ENCODE measurements at regions not wholly inside any gene's neighbourhood (a gene's known extent, or its start where the extent isn't known, plus 50 kb on each side); places are given as distances from the start of the nearest gene placed in this dataset.

DNA sequence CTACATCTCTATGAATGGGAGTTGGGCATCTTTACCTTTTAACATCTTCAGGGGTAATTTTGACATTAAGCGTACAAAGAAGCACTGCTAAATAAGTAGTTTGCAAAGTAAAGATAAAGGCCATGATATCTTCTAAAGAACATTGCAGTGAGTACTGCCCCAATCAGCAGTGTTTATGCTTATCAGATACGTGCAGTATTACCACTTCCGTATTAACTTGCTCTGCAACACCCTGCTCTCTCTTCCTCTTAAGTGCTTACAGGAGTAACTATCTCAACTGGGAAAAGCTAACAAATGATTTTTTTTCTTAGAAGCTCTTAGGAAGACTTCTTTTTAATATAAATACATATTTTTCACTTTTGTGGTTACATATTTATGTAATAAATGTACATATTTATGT is 793.7 kb upstream of the SLC10A2 start:
- H3K9me3 Mint-ChIP-seq (ENCODE audit: unreplicated experiment) = no peaks in the 10 kb centered on the region
- TF ChIP-seq, protein P1, sequence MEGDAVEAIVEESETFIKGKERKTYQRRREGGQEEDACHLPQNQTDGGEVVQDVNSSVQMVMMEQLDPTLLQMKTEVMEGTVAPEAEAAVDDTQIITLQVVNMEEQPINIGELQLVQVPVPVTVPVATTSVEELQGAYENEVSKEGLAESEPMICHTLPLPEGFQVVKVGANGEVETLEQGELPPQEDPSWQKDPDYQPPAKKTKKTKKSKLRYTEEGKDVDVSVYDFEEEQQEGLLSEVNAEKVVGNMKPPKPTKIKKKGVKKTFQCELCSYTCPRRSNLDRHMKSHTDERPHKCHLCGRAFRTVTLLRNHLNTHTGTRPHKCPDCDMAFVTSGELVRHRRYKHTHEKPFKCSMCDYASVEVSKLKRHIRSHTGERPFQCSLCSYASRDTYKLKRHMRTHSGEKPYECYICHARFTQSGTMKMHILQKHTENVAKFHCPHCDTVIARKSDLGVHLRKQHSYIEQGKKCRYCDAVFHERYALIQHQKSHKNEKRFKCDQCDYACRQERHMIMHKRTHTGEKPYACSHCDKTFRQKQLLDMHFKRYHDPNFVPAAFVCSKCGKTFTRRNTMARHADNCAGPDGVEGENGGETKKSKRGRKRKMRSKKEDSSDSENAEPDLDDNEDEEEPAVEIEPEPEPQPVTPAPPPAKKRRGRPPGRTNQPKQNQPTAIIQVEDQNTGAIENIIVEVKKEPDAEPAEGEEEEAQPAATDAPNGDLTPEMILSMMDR (IDR thresholded peaks at IDR 0.05; ENCODE audit: partially characterized antibody, unreplicated experiment) = no peak
- H3K27ac Mint-ChIP-seq (ENCODE audit: unreplicated experiment) = no peak overlapping the region
- no peaks in the 10 kb centered on the region for H3K36me3 Mint-ChIP-seq (ENCODE audit: unreplicated experiment)
- no peak overlapping the region for H3K4me3 Mint-ChIP-seq (ENCODE audit: unreplicated experiment)
- no peaks in the 10 kb centered on the region for H3K4me1 Mint-ChIP-seq (ENCODE audit: low read depth, unreplicated experiment)
- no peaks in the 10 kb centered on the region for H3K27me3 Mint-ChIP-seq (ENCODE audit: unreplicated experiment)
- no peak for DNase-seq

GRCh38 chr13:103852036-103852435 is 785.8 kb upstream of the SLC10A2 start:
- H3K4me3 Mint-ChIP-seq (ENCODE audit: unreplicated experiment) = no peak overlapping the region
- no peaks in the 10 kb centered on the region for H3K27me3 Mint-ChIP-seq (ENCODE audit: unreplicated experiment)
- DNase-seq = peak; percentile 45
- TF ChIP-seq, protein P1 (IDR thresholded peaks at IDR 0.05; ENCODE audit: partially characterized antibody, unreplicated experiment) = no peak
- H3K9me3 Mint-ChIP-seq (ENCODE audit: unreplicated experiment) = peaks cover 9% of the 10 kb centered on the region
- H3K4me1 Mint-ChIP-seq (ENCODE audit: low read depth, unreplicated experiment) = peaks cover 16% of the 10 kb centered on the region
- peak overlapping the region; percentile 94 for H3K27ac Mint-ChIP-seq (ENCODE audit: unreplicated experiment)
- peaks cover 6% of the 10 kb centered on the region for H3K36me3 Mint-ChIP-seq (ENCODE audit: unreplicated experiment)

DNA sequence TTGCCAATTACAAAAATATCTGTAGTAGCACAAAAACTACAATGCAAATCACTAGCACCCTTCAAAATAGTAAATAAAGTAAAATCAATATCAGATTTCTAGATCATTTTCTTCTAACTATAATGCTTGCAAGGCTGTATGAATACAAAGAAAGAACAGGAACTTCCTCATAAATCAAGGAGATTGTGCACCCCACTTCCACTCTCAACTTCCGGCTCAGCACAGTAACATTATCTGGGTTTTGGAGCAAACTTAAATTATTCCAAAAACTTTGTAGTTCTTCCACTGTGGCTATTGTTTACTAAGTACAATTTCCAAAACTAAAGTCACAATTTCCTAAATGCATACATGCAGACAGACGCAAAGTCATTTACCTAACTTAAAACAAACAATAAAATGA is 778.3 kb upstream of the SLC10A2 start:
- H3K4me3 Mint-ChIP-seq (ENCODE audit: unreplicated experiment) = no peak overlapping the region
- TF ChIP-seq, protein P1 (IDR thresholded peaks at IDR 0.05; ENCODE audit: partially characterized antibody, unreplicated experiment) = no peak
- no peak overlapping the region for H3K27ac Mint-ChIP-seq (ENCODE audit: unreplicated experiment)

GRCh38 chr13:103839460-103839859 is 773.2 kb upstream of the SLC10A2 start:
- Mint-ChIP-seq H3K4me3 (ENCODE audit: unreplicated experiment) (peak overlapping the region; percentile 33), H3K4me1 (ENCODE audit: low read depth, unreplicated experiment) (peaks cover 31% of the 10 kb centered on the region), H3K9me3 (ENCODE audit: unreplicated experiment) (peaks cover 7% of the 10 kb centered on the region), H3K36me3 (ENCODE audit: unreplicated experiment) (no peaks in the 10 kb centered on the region), H3K27ac (ENCODE audit: unreplicated experiment) (peak overlapping the region; percentile 80), H3K27me3 (ENCODE audit: unreplicated experiment) (peaks cover 4% of the 10 kb centered on the region)
- TF ChIP-seq, protein P1 (IDR thresholded peaks at IDR 0.05; ENCODE audit: partially characterized antibody, unreplicated experiment) = no peak
- DNase-seq = no peak

More for the DNA sequence above, 778.3 kb upstream of the SLC10A2 start:
- no peaks in the 10 kb centered on the region for H3K36me3 Mint-ChIP-seq (ENCODE audit: unreplicated experiment)
- H3K4me1 Mint-ChIP-seq (ENCODE audit: low read depth, unreplicated experiment) = peaks cover 20% of the 10 kb centered on the region
- H3K27me3 Mint-ChIP-seq (ENCODE audit: unreplicated experiment) = peaks cover 3% of the 10 kb centered on the region
- peaks cover 3% of the 10 kb centered on the region for H3K9me3 Mint-ChIP-seq (ENCODE audit: unreplicated experiment)
- no peak for DNase-seq

DNA sequence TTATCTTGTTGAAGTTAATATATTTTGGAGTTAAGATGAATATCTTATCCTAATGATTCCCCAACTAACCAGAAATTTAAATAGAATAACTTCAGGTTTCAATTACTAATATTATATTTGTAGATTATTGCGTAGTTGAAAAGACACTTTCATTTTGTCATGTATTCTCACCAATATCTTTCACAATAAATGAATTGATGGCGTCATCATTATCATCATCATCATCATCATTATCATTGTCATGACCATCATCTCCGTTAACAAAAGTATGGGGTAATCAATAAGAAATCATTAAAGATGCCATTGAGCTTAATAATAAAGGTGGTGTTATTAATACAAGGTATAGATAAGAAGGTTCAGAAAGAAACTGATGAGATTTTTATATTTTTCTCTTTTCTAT is 768.8 kb upstream of the SLC10A2 start:
- Mint-ChIP-seq H3K36me3 (ENCODE audit: unreplicated experiment) (peaks cover 16% of the 10 kb centered on the region), H3K27ac (ENCODE audit: unreplicated experiment) (no peak overlapping the region), H3K4me1 (ENCODE audit: low read depth, unreplicated experiment) (peaks cover 18% of the 10 kb centered on the region), H3K9me3 (ENCODE audit: unreplicated experiment) (peaks cover 17% of the 10 kb centered on the region), H3K4me3 (ENCODE audit: unreplicated experiment) (no peak overlapping the region), H3K27me3 (ENCODE audit: unreplicated experiment) (peaks cover 4% of the 10 kb centered on the region)
- TF ChIP-seq, protein P1 (IDR thresholded peaks at IDR 0.05; ENCODE audit: partially characterized antibody, unreplicated experiment) = no peak
- no peak for DNase-seq
